ENCODE measurements at regions not wholly inside any gene's neighbourhood (a gene's known extent, or its start where the extent isn't known, plus 50 kb on each side); places are given as distances from the start of the nearest gene placed in this dataset.
"Not testable (repeated sequence)": the region's sequence is repeated elsewhere in the genome, so short reads cannot be mapped to it uniquely, and the experiment has no call there.

- Mint-ChIP-seq H3K27me3 (ENCODE audit: low read depth in 3 of 3) (peaks cover 0 to 2% (median 2%) of the 10 kb centered on the region in 3 donors), H3K4me1 (no peaks in the 10 kb centered on the region), H3K27ac (peak overlapping the region in 1 of 6 donors; percentile 49), H3K9me3 (no peaks in the 10 kb centered on the region), H3K4me3 (no peak overlapping the region), H3K36me3 (no peaks in the 10 kb centered on the region)
- no peak for DNase-seq
These were observed 51.8 kb upstream of the PMAIP1 start for GRCh38 chr18:59848002-59848401.

- not testable (repeated sequence) for DNase-seq; H3K36me3 Mint-ChIP-seq; H3K4me1 Mint-ChIP-seq; H3K9me3 Mint-ChIP-seq; H3K4me3 Mint-ChIP-seq; H3K27me3 Mint-ChIP-seq (ENCODE audit: low read depth in 3 of 3)
- peak overlapping the region in 1 of 6 donors; percentile 49 for H3K27ac Mint-ChIP-seq
These were observed 52.3 kb upstream of the PMAIP1 start for GRCh38 chr18:59847491-59847846.

DNA sequence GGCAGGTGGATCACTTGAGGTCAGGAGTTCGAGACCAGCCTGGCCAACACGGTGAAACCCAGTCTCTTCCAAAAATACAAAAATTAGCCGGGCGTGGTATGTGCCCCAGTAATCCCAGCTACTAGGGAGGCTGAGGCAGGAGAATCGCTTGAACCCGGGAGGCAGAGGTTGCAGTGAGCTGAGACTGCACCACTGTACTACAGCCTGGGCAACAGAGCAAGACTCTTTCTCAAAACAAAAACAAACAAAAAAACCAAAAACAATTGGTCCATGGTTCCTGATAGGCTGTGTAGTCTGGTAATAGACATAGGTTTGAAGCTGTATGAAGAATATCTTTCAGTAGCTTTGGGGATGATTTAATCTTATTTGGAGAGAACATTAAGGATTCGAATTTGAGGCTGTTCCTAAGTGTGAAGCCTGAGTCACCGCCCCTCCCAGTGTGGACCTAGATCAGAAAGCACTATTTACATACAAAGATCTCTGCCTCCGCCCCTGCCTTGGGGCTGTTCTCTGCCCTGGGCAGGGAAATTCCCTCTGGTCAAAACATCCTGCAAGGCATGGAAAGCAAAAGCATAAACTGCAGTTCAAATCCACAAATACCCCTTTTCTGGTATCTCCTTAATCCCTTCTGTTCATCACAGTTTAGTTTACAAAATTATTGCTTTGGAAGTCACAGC is 52.8 kb upstream of the PMAIP1 start:
- Mint-ChIP-seq H3K9me3 (no peaks in the 10 kb centered on the region), H3K36me3 (no peaks in the 10 kb centered on the region), H3K27me3 (ENCODE audit: low read depth in 3 of 3) (peaks cover 0 to under 1% (median under 1%) of the 10 kb centered on the region in 3 donors), H3K27ac (no peak overlapping the region), H3K4me1 (no peaks in the 10 kb centered on the region), H3K4me3 (no peak overlapping the region)
- DNase-seq: no peak

DNA sequence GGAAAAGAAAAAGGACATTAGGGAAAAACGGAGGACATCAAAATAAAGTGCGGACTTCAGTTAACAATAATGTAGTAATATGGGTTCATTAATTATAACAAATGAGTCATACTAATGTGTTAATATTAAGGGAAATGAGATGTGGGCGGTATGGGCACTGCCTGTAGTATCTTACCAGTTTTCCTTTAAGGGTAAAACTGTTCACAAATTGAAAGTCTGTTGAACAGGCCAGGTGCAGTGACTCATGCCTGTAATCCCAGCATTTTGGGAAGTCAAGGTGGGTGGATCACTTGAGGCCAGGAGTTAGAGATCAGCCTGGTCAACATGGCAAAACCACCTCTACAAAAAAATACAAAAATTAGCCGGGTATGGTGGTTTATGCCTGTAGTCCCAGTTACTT is 56.8 kb upstream of the PMAIP1 start:
- Mint-ChIP-seq H3K27me3 (ENCODE audit: low read depth in 3 of 3) (peaks cover 0 to 4% (median 0%) of the 10 kb centered on the region in 3 donors), H3K27ac (no peak overlapping the region), H3K9me3 (no peaks in the 10 kb centered on the region), H3K4me3 (no peak overlapping the region), H3K4me1 (no peaks in the 10 kb centered on the region), H3K36me3 (no peaks in the 10 kb centered on the region)
- DNase-seq: no peak

DNA sequence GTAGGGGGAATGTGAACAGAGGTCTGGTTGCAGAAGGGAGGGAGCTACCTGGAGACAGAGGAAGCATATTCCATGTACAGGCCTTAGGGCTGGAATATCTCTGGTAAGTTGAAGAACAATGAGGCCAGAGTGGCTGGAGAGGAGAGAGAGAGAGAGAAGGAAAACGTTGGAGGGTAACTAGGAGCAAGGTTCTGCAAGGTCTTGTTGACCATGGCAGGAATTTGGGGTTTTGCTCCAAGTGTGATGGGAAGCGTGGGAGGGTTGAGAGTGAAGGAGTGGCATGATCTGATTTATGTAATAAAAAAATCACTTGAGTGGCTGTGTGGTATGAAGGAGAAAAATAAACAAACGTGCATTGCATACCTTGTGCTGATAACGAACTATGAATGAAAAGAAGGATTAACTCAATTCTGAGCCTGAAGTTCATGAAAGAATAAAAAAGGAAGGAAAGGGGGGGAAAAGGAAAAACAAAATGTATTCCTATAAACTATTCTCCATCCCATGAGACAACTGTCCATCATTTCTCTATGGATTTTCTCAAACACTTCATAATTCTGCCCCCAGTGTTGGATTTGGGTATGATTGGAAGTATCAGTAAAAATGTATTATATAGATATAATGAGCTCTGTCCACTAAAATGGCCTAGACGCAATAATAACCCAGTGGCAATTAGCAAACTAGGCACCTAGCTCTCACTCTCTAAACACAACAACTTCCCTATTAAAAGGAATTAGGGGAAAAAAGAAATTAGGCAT is 59.7 kb upstream of the PMAIP1 start:
- H3K27me3 Mint-ChIP-seq (ENCODE audit: low read depth in 3 of 3): peaks cover 0 to 4% (median 0%) of the 10 kb centered on the region in 3 donors
- no peak overlapping the region for H3K27ac Mint-ChIP-seq
- H3K36me3 Mint-ChIP-seq: no peaks in the 10 kb centered on the region
- H3K4me3 Mint-ChIP-seq: no peak overlapping the region
- H3K9me3 Mint-ChIP-seq: no peaks in the 10 kb centered on the region
- DNase-seq: no peak
- peaks cover 0 to 1% of the 10 kb centered on the region in 2 donors for H3K4me1 Mint-ChIP-seq

- Mint-ChIP-seq H3K4me1 (peaks cover 0 to 1% of the 10 kb centered on the region in 2 donors), H3K27me3 (ENCODE audit: low read depth in 3 of 3) (peaks cover 0 to 4% (median 0%) of the 10 kb centered on the region in 3 donors), H3K27ac (peak overlapping the region in 1 of 6 donors; percentile 48), H3K36me3 (no peaks in the 10 kb centered on the region), H3K9me3 (no peaks in the 10 kb centered on the region), H3K4me3 (no peak overlapping the region)
- DNase-seq: no peak
These were observed 60.5 kb upstream of the PMAIP1 start for GRCh38 chr18:59839246-59839645.

- Mint-ChIP-seq H3K9me3 (no peaks in the 10 kb centered on the region), H3K27me3 (ENCODE audit: low read depth in 3 of 3) (peaks cover 0 to 4% (median 0%) of the 10 kb centered on the region in 3 donors), H3K4me1 (peaks cover 0 to 1% of the 10 kb centered on the region in 2 donors), H3K4me3 (no peak overlapping the region), H3K27ac (no peak overlapping the region), H3K36me3 (no peaks in the 10 kb centered on the region)
- peak; percentile 40 to 54 (median 50) for DNase-seq
These were observed 62.2 kb upstream of the PMAIP1 start for GRCh38 chr18:59837586-59837985.

DNA sequence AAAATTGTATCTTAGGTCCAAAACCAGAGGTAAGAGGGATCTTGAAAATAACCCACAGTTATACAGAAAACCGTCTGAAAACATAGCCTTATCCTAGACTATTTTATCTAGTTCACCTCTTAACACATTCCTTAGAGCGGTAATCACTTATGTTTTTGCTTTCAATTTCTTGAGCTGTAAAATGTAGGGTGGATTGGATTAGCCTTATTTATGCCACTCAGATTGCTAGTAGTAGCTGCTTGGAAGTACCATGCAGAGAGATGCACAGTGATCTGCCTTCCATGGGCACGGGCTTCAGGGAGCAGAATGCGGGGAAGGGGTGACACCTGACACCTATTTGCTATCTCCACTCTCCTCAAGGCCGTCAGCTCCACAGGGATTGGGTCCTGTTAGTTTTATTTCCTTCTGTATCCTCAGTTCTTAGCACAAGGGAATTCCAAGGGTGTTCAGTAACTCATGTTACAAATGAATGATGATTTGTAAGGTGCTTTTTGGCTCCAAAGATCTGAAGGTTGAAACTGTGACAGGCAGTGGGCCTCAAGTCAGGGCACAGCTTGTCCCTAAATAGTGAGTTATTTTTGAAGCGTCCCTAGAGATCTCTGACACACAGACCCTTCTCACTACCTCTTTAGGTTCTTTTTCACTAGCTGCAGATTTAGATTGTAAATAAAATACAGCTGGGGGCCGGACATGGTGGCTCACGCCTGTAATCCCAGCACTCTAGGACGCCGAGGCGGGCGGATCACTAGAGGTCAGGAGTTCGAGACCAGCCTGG is 64.0 kb upstream of the PMAIP1 start:
- Mint-ChIP-seq H3K36me3 (no peaks in the 10 kb centered on the region), H3K4me3 (no peak overlapping the region), H3K27ac (no peak overlapping the region), H3K9me3 (no peaks in the 10 kb centered on the region), H3K27me3 (ENCODE audit: low read depth in 3 of 3) (peaks cover 0 to 3% (median under 1%) of the 10 kb centered on the region in 3 donors), H3K4me1 (peaks cover 0 to 1% of the 10 kb centered on the region in 2 donors)
- DNase-seq: no peak

DNA sequence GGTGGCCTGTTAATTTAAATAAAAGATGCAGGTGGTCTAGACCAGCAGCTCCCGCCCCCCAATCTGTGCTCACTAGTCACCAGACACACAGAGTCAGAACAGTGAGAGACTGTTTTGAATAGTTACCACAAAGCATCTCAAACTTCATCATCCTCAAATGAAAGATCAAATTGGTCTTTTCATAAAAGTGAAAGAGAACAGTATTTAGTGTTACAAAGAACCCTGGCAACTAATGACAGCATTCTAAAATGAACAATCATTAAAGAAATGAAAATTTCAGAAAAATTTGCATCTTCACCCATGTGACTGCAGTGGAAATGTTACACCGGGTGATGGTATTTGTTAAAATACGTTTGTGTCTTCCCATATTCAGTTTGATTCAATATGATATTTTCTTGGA is 65.5 kb upstream of the PMAIP1 start:
- Mint-ChIP-seq H3K27ac (no peak overlapping the region), H3K36me3 (no peaks in the 10 kb centered on the region), H3K9me3 (peaks cover 0 to 2% (median 0%) of the 10 kb centered on the region in 6 donors), H3K4me3 (no peak overlapping the region), H3K27me3 (ENCODE audit: low read depth in 3 of 3) (peaks cover 0 to 3% (median 0%) of the 10 kb centered on the region in 3 donors), H3K4me1 (peaks cover 0 to 1% of the 10 kb centered on the region in 2 donors)
- no peak for DNase-seq

GRCh38 chr18:59833785-59834184 is 66.0 kb upstream of the PMAIP1 start:
- H3K27ac Mint-ChIP-seq: no peak overlapping the region
- no peaks in the 10 kb centered on the region for H3K36me3 Mint-ChIP-seq
- peaks cover 0 to 2% (median 0%) of the 10 kb centered on the region in 6 donors for H3K9me3 Mint-ChIP-seq
- H3K4me3 Mint-ChIP-seq: no peak overlapping the region
- peaks cover 0 to 3% (median 0%) of the 10 kb centered on the region in 3 donors for H3K27me3 Mint-ChIP-seq (ENCODE audit: low read depth in 3 of 3)
- no peak for DNase-seq
- H3K4me1 Mint-ChIP-seq: peaks cover 0 to 1% of the 10 kb centered on the region in 2 donors

DNA sequence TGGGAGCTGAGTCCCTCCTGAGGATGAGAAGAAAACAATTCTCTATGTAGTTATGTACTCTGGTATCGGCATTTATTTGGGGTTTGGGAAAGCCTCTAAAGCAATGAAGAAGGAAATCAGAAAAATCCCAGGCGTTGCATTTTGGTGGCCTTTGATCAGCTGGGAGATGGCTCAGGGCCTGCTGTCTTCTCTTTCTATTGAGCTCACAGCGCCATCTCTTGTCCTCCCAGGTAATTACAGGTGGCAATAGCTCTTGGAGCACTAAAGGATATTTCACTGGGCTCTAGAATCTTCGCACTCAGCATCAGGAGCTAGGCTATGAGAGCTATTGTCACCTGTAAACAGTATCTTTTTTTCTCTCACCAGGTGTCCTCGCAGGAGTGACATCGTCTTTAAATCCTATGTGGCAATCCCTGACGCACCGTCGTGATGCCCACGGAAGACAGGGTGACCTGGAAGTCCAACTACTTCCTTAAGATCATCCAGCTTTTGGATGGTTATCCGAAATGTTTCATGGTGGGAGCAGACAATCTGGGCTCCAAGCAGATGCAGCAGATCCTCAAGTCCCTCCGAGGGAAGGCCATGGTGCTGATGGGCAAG is 76.1 kb upstream of the PMAIP1 start:
- no peaks in the 10 kb centered on the region for H3K9me3 Mint-ChIP-seq
- H3K4me3 Mint-ChIP-seq: no peak overlapping the region
- no peak overlapping the region for H3K27ac Mint-ChIP-seq
- H3K27me3 Mint-ChIP-seq (ENCODE audit: low read depth in 3 of 3): peaks cover 2 to 7% (median 2%) of the 10 kb centered on the region in 3 donors
- H3K4me1 Mint-ChIP-seq: no peaks in the 10 kb centered on the region
- DNase-seq: no peak
- H3K36me3 Mint-ChIP-seq: no peaks in the 10 kb centered on the region

DNA sequence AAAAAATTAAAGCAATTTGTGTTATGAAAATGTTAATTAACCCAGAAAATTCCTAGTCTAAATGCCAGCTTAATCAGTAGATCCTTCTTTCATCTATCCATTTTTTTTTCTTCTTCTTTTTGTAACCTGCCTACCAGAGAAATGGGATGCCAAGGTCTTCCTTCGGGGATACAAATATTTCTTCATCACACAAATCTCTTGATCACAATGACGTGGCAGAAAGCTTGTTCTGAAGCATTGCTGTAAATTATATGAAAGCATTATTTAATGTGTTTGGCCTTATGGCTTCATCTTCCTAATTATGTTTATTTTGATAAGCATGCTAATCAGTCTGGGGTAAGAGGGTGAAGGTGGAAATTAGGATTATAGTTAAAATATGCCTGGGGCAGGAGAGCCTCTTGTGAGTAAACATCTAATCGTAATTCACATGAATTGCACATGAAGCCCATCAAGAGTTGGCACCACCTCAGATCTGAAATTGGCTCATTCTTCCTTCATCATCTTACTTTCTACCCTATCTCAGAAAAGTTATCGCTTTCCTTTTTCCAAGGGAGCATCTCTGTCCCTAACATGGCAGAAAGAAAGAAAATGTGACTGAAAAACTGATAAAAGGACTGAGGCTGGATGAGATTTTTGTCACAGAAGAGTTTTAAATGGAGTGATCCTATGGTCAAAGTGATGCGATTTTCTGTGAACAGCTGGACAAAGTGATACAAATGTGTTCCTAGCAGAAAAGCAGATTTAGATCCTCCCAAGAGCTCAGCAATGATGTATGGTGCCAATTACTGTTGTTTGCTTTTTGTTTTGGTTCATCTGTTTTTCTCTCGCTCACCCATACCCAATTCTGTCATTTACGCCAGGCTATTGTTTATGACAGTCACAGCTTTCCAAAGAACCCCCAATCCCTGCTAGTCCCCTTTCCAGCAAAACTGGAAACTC is 76.9 kb upstream of the PMAIP1 start:
- no peaks in the 10 kb centered on the region for H3K36me3 Mint-ChIP-seq
- no peak overlapping the region for H3K4me3 Mint-ChIP-seq
- DNase-seq: no peak
- H3K27ac Mint-ChIP-seq: no peak overlapping the region
- no peaks in the 10 kb centered on the region for H3K9me3 Mint-ChIP-seq
- peaks cover 2 to 7% (median 3%) of the 10 kb centered on the region in 3 donors for H3K27me3 Mint-ChIP-seq (ENCODE audit: low read depth in 3 of 3)
- no peaks in the 10 kb centered on the region for H3K4me1 Mint-ChIP-seq

DNA sequence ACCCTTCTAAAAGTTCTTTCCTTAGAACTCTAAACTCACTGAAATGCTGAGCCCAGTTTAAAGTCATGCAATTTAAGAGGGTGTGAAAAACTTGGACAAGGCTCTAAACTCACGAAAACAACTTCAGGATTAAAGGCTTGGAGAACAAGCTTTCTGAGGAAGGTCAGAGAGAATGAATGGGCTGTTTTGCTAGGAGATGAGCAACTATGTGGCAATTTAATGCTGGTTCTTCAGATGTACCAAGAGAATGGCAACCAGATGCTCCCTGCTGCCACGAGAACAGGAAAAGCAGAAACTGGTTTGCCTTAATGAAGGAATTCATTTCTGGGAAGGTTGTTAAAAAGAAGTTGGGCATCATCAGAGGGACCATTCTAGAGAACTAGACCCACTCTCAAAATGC is 77.8 kb upstream of the PMAIP1 start:
- Mint-ChIP-seq H3K4me3 (no peak overlapping the region), H3K9me3 (no peaks in the 10 kb centered on the region), H3K4me1 (no peaks in the 10 kb centered on the region), H3K27ac (no peak overlapping the region), H3K36me3 (no peaks in the 10 kb centered on the region), H3K27me3 (ENCODE audit: low read depth in 3 of 3) (peaks cover 3 to 7% (median 5%) of the 10 kb centered on the region in 3 donors)
- no peak for DNase-seq
